Nephron (organoid): ENCODE measurements at regions not wholly inside any gene's neighbourhood (a gene's known extent, or its start where the extent isn't known, plus 50 kb on each side); places are given as distances from the start of the nearest gene placed in this dataset.
A peak's percentile ranks its signal among the peaks of the same experiment; 100 is the strongest.

Experiments used
- H3K27ac Mint-ChIP-seq, 3 experiments: 2 replicates each; pipeline ENCODE4 v1.8.0; 2020; ENCODE audit warnings: mixed read lengths in 3 of 3, mild to moderate bottlenecking in 2 of 3, moderate library complexity in 1 of 3
- H3K27me3 Mint-ChIP-seq: 2 replicates; pipeline ENCODE4 v1.8.0; 2021; ENCODE audit warnings: low read depth, mild to moderate bottlenecking, moderate library complexity, mixed read lengths
- H3K36me3 Mint-ChIP-seq: 2 replicates; pipeline ENCODE4 v1.8.0; 2020; ENCODE audit warnings: low read depth, mixed read lengths
- H3K4me1 Mint-ChIP-seq: 2 replicates; pipeline ENCODE4 v1.8.0; 2020; ENCODE audit warnings: mixed read lengths
- H3K4me3 Mint-ChIP-seq, 3 experiments: 2 replicates each; pipeline ENCODE4 v1.8.0; 2020; ENCODE audit warnings: mild to moderate bottlenecking in 3 of 3, mixed read lengths in 3 of 3, moderate library complexity in 2 of 3
- H3K9me3 Mint-ChIP-seq: 2 replicates; pipeline ENCODE4 v1.8.0; 2020; ENCODE audit warnings: mixed read lengths
- CTCF ChIP-seq, 3 experiments: fragments of 200-600 bp; sonication (generic); IDR thresholded peaks; one replicate each; pipeline ENCODE4 v1.5.0; 2021; ENCODE audit warnings: antibody characterized with exemption in 3 of 3; ENCODE audit not compliant: unreplicated experiment in 3 of 3

GRCh38 chr3:66655044-66655443 is 154.2 kb upstream of the LRIG1 start:
- Mint-ChIP-seq H3K4me1 (peaks cover 42% of the 10 kb centered on the region), H3K9me3 (no peaks in the 10 kb centered on the region)
- TF ChIP-seq CTCF (IDR thresholded peaks at IDR 0.05; ENCODE audit: unreplicated experiment in 3 of 3) = no peak

GRCh38 chr3:66655671-66656070 is 154.8 kb upstream of the LRIG1 start:
- Mint-ChIP-seq H3K36me3 (no peaks in the 10 kb centered on the region), H3K27ac (peak overlapping the region; percentile 66 to 67 (median 66)), H3K4me1 (peaks cover 42% of the 10 kb centered on the region), H3K9me3 (no peaks in the 10 kb centered on the region), H3K4me3 (no peak overlapping the region), H3K27me3 (no peaks in the 10 kb centered on the region)
- TF ChIP-seq CTCF (IDR thresholded peaks at IDR 0.05; ENCODE audit: unreplicated experiment in 3 of 3) = no peak

More at GRCh38 chr3:66655044-66655443, 154.2 kb upstream of the LRIG1 start:
- Mint-ChIP-seq H3K27me3 (no peaks in the 10 kb centered on the region), H3K36me3 (no peaks in the 10 kb centered on the region), H3K4me3 (no peak overlapping the region), H3K27ac (peak overlapping the region; percentile 66 to 67 (median 66))

- Mint-ChIP-seq H3K9me3 (no peaks in the 10 kb centered on the region), H3K27ac (peak overlapping the region; percentile 66 to 67 (median 66)), H3K36me3 (no peaks in the 10 kb centered on the region), H3K4me3 (no peak overlapping the region), H3K27me3 (no peaks in the 10 kb centered on the region), H3K4me1 (peaks cover 42% of the 10 kb centered on the region)
- TF ChIP-seq CTCF (IDR thresholded peaks at IDR 0.05; ENCODE audit: unreplicated experiment in 3 of 3) = no peak
Measured at GRCh38 chr3:66656609-66657008, 155.8 kb upstream of the LRIG1 start.

- Mint-ChIP-seq H3K4me1 (peaks cover 35% of the 10 kb centered on the region), H3K36me3 (no peaks in the 10 kb centered on the region), H3K4me3 (no peak overlapping the region), H3K27me3 (no peaks in the 10 kb centered on the region), H3K27ac (no peak overlapping the region), H3K9me3 (no peaks in the 10 kb centered on the region)
- no peak for TF ChIP-seq CTCF (IDR thresholded peaks at IDR 0.05; ENCODE audit: unreplicated experiment in 3 of 3)
Measured at GRCh38 chr3:66659056-66659455, 158.2 kb upstream of the LRIG1 start.

GRCh38 chr3:66661628-66662027 is 160.8 kb upstream of the LRIG1 start:
- Mint-ChIP-seq H3K27me3 (no peaks in the 10 kb centered on the region), H3K36me3 (no peaks in the 10 kb centered on the region), H3K4me3 (no peak overlapping the region), H3K9me3 (no peaks in the 10 kb centered on the region), H3K27ac (no peak overlapping the region), H3K4me1 (peaks cover 11% of the 10 kb centered on the region)
- no peak for TF ChIP-seq CTCF (IDR thresholded peaks at IDR 0.05; ENCODE audit: unreplicated experiment in 3 of 3)

- TF ChIP-seq CTCF (IDR thresholded peaks at IDR 0.05; ENCODE audit: unreplicated experiment in 3 of 3) = no peak
- H3K4me1 Mint-ChIP-seq = no peaks in the 10 kb centered on the region
- H3K27ac Mint-ChIP-seq = no peak overlapping the region
- no peaks in the 10 kb centered on the region for H3K27me3 Mint-ChIP-seq
- no peaks in the 10 kb centered on the region for H3K36me3 Mint-ChIP-seq
- H3K9me3 Mint-ChIP-seq = no peaks in the 10 kb centered on the region
- no peak overlapping the region for H3K4me3 Mint-ChIP-seq
Measured at GRCh38 chr3:66662894-66663293, 162.1 kb upstream of the LRIG1 start.
